Activated CD4-positive, alpha-beta T cell treated with anti-CD3 and anti-CD28 coated beads, Interleukin-2, amount 50 U/mL, for 48 hours (primary cell): ENCODE measurements at regions not wholly inside any gene's neighbourhood (a gene's known extent, or its start where the extent isn't known, plus 50 kb on each side); places are given as distances from the start of the nearest gene placed in this dataset.

Source experiments
- DNase-seq, 2 experiments: peaks; one replicate each; pipeline ENCODE4 v3.0.0-alpha.2; 2020

GRCh38 chr1:90486996-90487395 is 230.1 kb downstream of the BARHL2 start:
- no peak for DNase-seq

GRCh38 chr1:90486134-90486824 is 230.8 kb downstream of the BARHL2 start:
- no peak for DNase-seq

GRCh38 chr1:90480271-90480835 is 236.7 kb downstream of the BARHL2 start:
- no peak for DNase-seq

GRCh38 chr1:90476994-90477393 is 240.1 kb downstream of the BARHL2 start:
- no peak for DNase-seq

- no peak for DNase-seq
Measured at GRCh38 chr1:90476411-90476810, 240.7 kb downstream of the BARHL2 start.

GRCh38 chr1:90475631-90476030 is 241.5 kb downstream of the BARHL2 start:
- no peak for DNase-seq

GRCh38 chr1:90474731-90475130 is 242.4 kb downstream of the BARHL2 start:
- DNase-seq = no peak

- no peak for DNase-seq
Measured at GRCh38 chr1:90474158-90474557, 242.9 kb downstream of the BARHL2 start.

- DNase-seq = no peak
Measured at GRCh38 chr1:90472775-90473174, 244.3 kb downstream of the BARHL2 start.

- no peak for DNase-seq
Measured at GRCh38 chr1:90459570-90459969, 257.5 kb downstream of the BARHL2 start.

GRCh38 chr1:90457985-90458384 is 259.1 kb downstream of the BARHL2 start:
- no peak for DNase-seq

GRCh38 chr1:90452491-90452890 is 264.6 kb downstream of the BARHL2 start:
- no peak for DNase-seq

- no peak for DNase-seq
Measured at GRCh38 chr1:90443354-90443753, 273.7 kb downstream of the BARHL2 start.

- DNase-seq = no peak
Measured at GRCh38 chr1:90435351-90435750, 281.8 kb downstream of the BARHL2 start.

GRCh38 chr1:90434460-90434859 is 282.6 kb downstream of the BARHL2 start:
- DNase-seq = no peak

- DNase-seq = no peak
Measured at GRCh38 chr1:90417126-90417525, 300.0 kb downstream of the BARHL2 start.

- no peak for DNase-seq
Measured at GRCh38 chr1:90414201-90414600, 302.9 kb downstream of the BARHL2 start.

- DNase-seq = no peak
Measured at GRCh38 chr1:90413519-90413918, 303.6 kb downstream of the BARHL2 start.

GRCh38 chr1:90412563-90412962 is 304.5 kb downstream of the BARHL2 start:
- no peak for DNase-seq

GRCh38 chr1:90411185-90411584 is 305.9 kb downstream of the BARHL2 start:
- DNase-seq = no peak

GRCh38 chr1:90407737-90408136 is 309.4 kb downstream of the BARHL2 start:
- DNase-seq = no peak

GRCh38 chr1:90405726-90406125 is 311.4 kb downstream of the BARHL2 start:
- no peak for DNase-seq

GRCh38 chr1:90402893-90403849 is 313.9 kb downstream of the BARHL2 start:
- no peak for DNase-seq

- no peak for DNase-seq
Measured at GRCh38 chr1:90400131-90400530, 317.0 kb downstream of the BARHL2 start.
